ENCODE measurements at regions not wholly inside any gene's neighbourhood (a gene's known extent, or its start where the extent isn't known, plus 50 kb on each side); places are given as distances from the start of the nearest gene placed in this dataset.

DNA sequence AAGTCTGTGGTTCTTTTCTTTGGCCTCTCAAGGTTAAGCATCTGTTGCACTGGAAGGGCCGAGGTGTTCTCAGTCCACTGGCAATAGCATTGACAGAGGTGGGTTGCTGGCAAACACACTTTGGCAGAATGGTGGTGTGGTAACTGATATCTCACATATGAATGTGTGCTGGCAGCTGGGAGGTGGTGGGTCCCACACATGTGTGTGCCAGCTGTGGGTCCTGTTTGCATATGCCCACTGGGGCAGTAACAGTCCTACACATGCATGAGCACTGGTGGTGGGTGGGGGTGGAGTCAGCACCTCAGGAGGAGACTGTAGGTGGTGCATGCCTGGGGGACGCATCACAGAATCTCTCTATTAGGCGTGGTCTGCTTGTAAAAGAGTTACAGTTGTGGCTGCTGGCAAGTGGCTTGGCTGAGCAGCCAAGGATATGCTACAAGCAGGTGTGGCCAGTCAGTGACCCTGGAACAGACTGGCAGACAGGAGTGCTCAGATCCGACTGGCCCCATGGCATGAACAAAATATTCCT is 934.3 kb downstream of the GRIK2 start:
- DNase-seq (ENCODE audit: low read depth, low spot score): no peak
- no peaks in the 10 kb centered on the region for H3K4me1 ChIP-seq (ENCODE audit: control insufficient read depth, extremely low read depth, insufficient read depth, low read length)
- no peak overlapping the region for H3K4me3 ChIP-seq (replicated peaks in 1 of 3; ENCODE audit: insufficient read depth in 1 of 3, low read depth in 1 of 3, low read length in 3 of 3)
- H3K79me2 ChIP-seq (ENCODE audit: control insufficient read depth, insufficient read depth, low read length): no peaks in the 10 kb centered on the region
- H3K27ac ChIP-seq (ENCODE audit: insufficient read depth, low read depth, low read length): no peak overlapping the region
- no peak overlapping the region for H2AFZ ChIP-seq (ENCODE audit: low read depth, low read length)
- TF ChIP-seq JUN (IDR thresholded peaks at IDR 0.05; ENCODE audit: borderline replicate concordance, insufficient read depth, insufficient read length, low read depth): no peak
- no peak for TF ChIP-seq FOS (IDR thresholded peaks at IDR 0.05; ENCODE audit: borderline replicate concordance, insufficient read depth, low read length)
- no peak for TF ChIP-seq POLR2AphosphoS5 (IDR thresholded peaks at IDR 0.05; ENCODE audit: insufficient read depth, low read depth, low read length)
- no peak for TF ChIP-seq GATA2 (IDR thresholded peaks at IDR 0.05; ENCODE audit: insufficient read depth, insufficient read length, low read depth, low read length)
- no peak for TF ChIP-seq EZH2 (IDR thresholded peaks at IDR 0.05; ENCODE audit: borderline replicate concordance, low read depth, low read length, severe bottlenecking)
- H4K20me1 ChIP-seq (replicated peaks; ENCODE audit: control insufficient read depth, extremely low read depth, insufficient read depth, low read length): no peaks in the 10 kb centered on the region
- no peaks in the 10 kb centered on the region for H3K36me3 ChIP-seq (ENCODE audit: control insufficient read depth in 2 of 2, extremely low read depth in 1 of 2, insufficient read depth in 2 of 2, low read length in 2 of 2)
- no peaks in the 10 kb centered on the region for H3K9me1 ChIP-seq (replicated peaks; ENCODE audit: control insufficient read depth, extremely low read depth, insufficient read depth, low read length)
- no peak for FAIRE-seq
- H3K9me3 ChIP-seq (replicated peaks; ENCODE audit: control insufficient read depth, insufficient read depth, low read length): peaks cover 3% of the 10 kb centered on the region
- no peak overlapping the region for H3K4me2 ChIP-seq (ENCODE audit: insufficient read depth, low read length)
- no peaks in the 10 kb centered on the region for H3K27me3 ChIP-seq (ENCODE audit: control insufficient read depth in 2 of 2, insufficient read depth in 2 of 2, low read length in 2 of 2)
- ChIA-PET POLR2A (no interaction called here), CTCF (no interaction called here)
- intact Hi-C loops (cut with micrococcal nuclease) (no loop called here), dilution Hi-C loops (cut with MboI; ENCODE audit: extremely low pct_ligation_motif_present, low sequenced_read_pairs) (no loop called here)
- no TSS peak for BruUV-seq (replicated peaks)
- H3K9ac ChIP-seq (replicated peaks; ENCODE audit: extremely low read depth, insufficient read depth, low read length): no peak overlapping the region

DNA sequence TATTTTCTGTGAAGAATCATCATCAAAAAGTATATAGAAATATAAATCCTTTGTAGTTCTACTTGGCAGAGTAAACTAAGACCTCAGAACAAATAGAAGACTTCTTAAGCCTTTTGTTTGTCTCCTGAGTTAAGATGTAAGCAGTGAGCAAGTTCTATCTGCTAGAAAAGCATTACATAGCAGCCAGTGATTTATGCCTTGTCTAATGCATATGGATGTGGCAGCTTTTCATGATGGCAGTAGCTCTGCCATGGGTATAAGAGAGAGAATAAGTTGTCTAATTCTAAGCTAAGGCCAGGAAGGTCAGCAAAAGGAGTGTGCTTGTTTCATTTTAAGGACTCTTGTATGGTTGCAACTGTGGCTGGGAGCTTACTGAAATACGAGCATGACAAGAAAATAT is 920.2 kb downstream of the GRIK2 start:
- CTCF ChIA-PET: no interaction called here
- no peak for FAIRE-seq
- Histone ChIP-seq H3K9me1 (replicated peaks; ENCODE audit: control insufficient read depth, extremely low read depth, insufficient read depth, low read length) (no peaks in the 10 kb centered on the region), H3K4me1 (ENCODE audit: control insufficient read depth, extremely low read depth, insufficient read depth, low read length) (no peaks in the 10 kb centered on the region), H3K4me3 (replicated peaks in 1 of 3; ENCODE audit: insufficient read depth in 1 of 3, low read depth in 1 of 3, low read length in 3 of 3) (no peak overlapping the region), H3K79me2 (ENCODE audit: control insufficient read depth, insufficient read depth, low read length) (no peaks in the 10 kb centered on the region), H3K4me2 (ENCODE audit: insufficient read depth, low read length) (no peak overlapping the region), H4K20me1 (replicated peaks; ENCODE audit: control insufficient read depth, extremely low read depth, insufficient read depth, low read length) (no peaks in the 10 kb centered on the region), H2AFZ (ENCODE audit: low read depth, low read length) (no peak overlapping the region), H3K9ac (replicated peaks; ENCODE audit: extremely low read depth, insufficient read depth, low read length) (no peak overlapping the region), H3K9me3 (replicated peaks; ENCODE audit: control insufficient read depth, insufficient read depth, low read length) (no peaks in the 10 kb centered on the region), H3K36me3 (ENCODE audit: control insufficient read depth in 2 of 2, extremely low read depth in 1 of 2, insufficient read depth in 2 of 2, low read length in 2 of 2) (no peaks in the 10 kb centered on the region), H3K27ac (ENCODE audit: insufficient read depth, low read depth, low read length) (no peak overlapping the region), H3K27me3 (ENCODE audit: control insufficient read depth in 2 of 2, insufficient read depth in 2 of 2, low read length in 2 of 2) (no peaks in the 10 kb centered on the region)
- POLR2A ChIA-PET: no interaction called here
- DNase-seq (ENCODE audit: low read depth, low spot score): no peak
- dilution Hi-C loops (cut with MboI; ENCODE audit: extremely low pct_ligation_motif_present, low sequenced_read_pairs): no loop called here
- TF ChIP-seq MYC (IDR thresholded peaks at IDR 0.05; ENCODE audit: low read depth, low read length) (no peak), POLR2AphosphoS5 (IDR thresholded peaks at IDR 0.05; ENCODE audit: insufficient read depth, low read depth, low read length) (no peak), EZH2 (IDR thresholded peaks at IDR 0.05; ENCODE audit: borderline replicate concordance, low read depth, low read length, severe bottlenecking) (no peak), POLR2A (IDR thresholded peaks at IDR 0.05; ENCODE audit: low read depth, low read length) (no peak), FOS (IDR thresholded peaks at IDR 0.05; ENCODE audit: borderline replicate concordance, insufficient read depth, low read length) (no peak), GATA2 (IDR thresholded peaks at IDR 0.05; ENCODE audit: insufficient read depth, insufficient read length, low read depth, low read length) (no peak)
- TF ChIP-seq, protein P1, sequence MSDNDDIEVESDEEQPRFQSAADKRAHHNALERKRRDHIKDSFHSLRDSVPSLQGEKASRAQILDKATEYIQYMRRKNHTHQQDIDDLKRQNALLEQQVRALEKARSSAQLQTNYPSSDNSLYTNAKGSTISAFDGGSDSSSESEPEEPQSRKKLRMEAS (IDR thresholded peaks at IDR 0.05; ENCODE audit: insufficient read depth, insufficient read length): no peak
- no TSS peak for BruUV-seq (replicated peaks)
- intact Hi-C loops (cut with micrococcal nuclease): no loop called here

Data from endothelial cell of umbilical vein (primary cell).